Activated CD8-positive, alpha-beta T cell treated with anti-CD3 and anti-CD28 coated beads for 36 hours (primary cell): ENCODE measurements at regions not wholly inside any gene's neighbourhood (a gene's known extent, or its start where the extent isn't known, plus 50 kb on each side); places are given as distances from the start of the nearest gene placed in this dataset.
A peak's percentile ranks its signal among the peaks of the same experiment; 100 is the strongest.

Experiments
- ATAC-seq: fragments of 200-7000 bp; cut with Tn5 transposase; one replicate; pipeline ENCODE4 v1.10.0; 2021; ENCODE audit warnings: mild to moderate bottlenecking, moderate library complexity
- CTCF ChIA-PET: fragments of 350-600 bp; sonication (Branson Sonifier 250); formaldehyde crosslinking; loops from one replicate; lab custom pipeline; 2021; ENCODE audit warnings: antibody characterized with exemption; lab: Charles Lee
- POLR2A ChIA-PET: fragments of 350-600 bp; sonication (Branson Sonifier 250); formaldehyde crosslinking; loops from one replicate; lab custom pipeline; 2021; ENCODE audit warnings: antibody characterized with exemption; lab: Charles Lee
- DNase-seq: peaks from one replicate; pipeline ENCODE4 v3.0.0-alpha.2; 2020
- H3K27ac Mint-ChIP-seq: one replicate; pipeline ENCODE4 v1.8.0; 2021; ENCODE audit warnings: mild to moderate bottlenecking, mixed read lengths
- H3K27me3 Mint-ChIP-seq: one replicate; pipeline ENCODE4 v1.8.0; 2021; ENCODE audit warnings: mixed read lengths
- H3K36me3 Mint-ChIP-seq: one replicate; pipeline ENCODE4 v1.8.0; 2021; ENCODE audit warnings: low read depth, mixed read lengths
- H3K4me1 Mint-ChIP-seq: one replicate; pipeline ENCODE4 v1.8.0; 2021; ENCODE audit warnings: low read depth, mixed read lengths
- H3K4me3 Mint-ChIP-seq: one replicate; pipeline ENCODE4 v1.8.0; 2021; ENCODE audit warnings: mild to moderate bottlenecking, moderate library complexity, mixed read lengths
- H3K9me3 Mint-ChIP-seq: one replicate; pipeline ENCODE4 v1.8.0; 2021; ENCODE audit warnings: mixed read lengths
- CTCF ChIP-seq: fragments of 200-600 bp; IDR thresholded peaks from one replicate; pipeline ENCODE4 v1.8.0; 2022; ENCODE audit warnings: antibody characterized with exemption, mild to moderate bottlenecking
- intact Hi-C: fragments of 100-400 bp; cut with micrococcal nuclease; formaldehyde crosslinking; loops from one replicate; pipeline ENCODE4 v1.10.0; 2022

GRCh38 chr2:453132-453531 is 165.2 kb upstream of the ALKAL2 start:
- peak; percentile 34 for DNase-seq
- H3K9me3 Mint-ChIP-seq: no peaks in the 10 kb centered on the region
- H3K27ac Mint-ChIP-seq: no peak overlapping the region
- no peak for TF ChIP-seq CTCF
- peaks cover 37% of the 10 kb centered on the region for H3K4me1 Mint-ChIP-seq
- intact Hi-C loops: no loop called here
- peaks cover 4% of the 10 kb centered on the region for H3K27me3 Mint-ChIP-seq
- ChIA-PET POLR2A (no interaction called here), CTCF (no interaction called here)
- no peak overlapping the region for H3K4me3 Mint-ChIP-seq
- ATAC-seq: peak; percentile 78
- no peaks in the 10 kb centered on the region for H3K36me3 Mint-ChIP-seq

GRCh38 chr2:451495-451894 is 163.6 kb upstream of the ALKAL2 start:
- Mint-ChIP-seq H3K36me3 (no peaks in the 10 kb centered on the region), H3K27ac (no peak overlapping the region), H3K4me3 (no peak overlapping the region), H3K9me3 (no peaks in the 10 kb centered on the region), H3K27me3 (no peaks in the 10 kb centered on the region), H3K4me1 (peaks cover 26% of the 10 kb centered on the region)
- ChIA-PET CTCF (interaction anchor here (1.2 kb wide), 1 partner anchor 15 kb away, joined by 3 read pairs; no protein-coding TSS in a partner anchor), POLR2A (interaction anchor here (1.0 kb wide), 1 partner anchor 171 kb away, joined by 3 read pairs; no protein-coding TSS in a partner anchor)
- no peak for TF ChIP-seq CTCF
- DNase-seq: no peak
- intact Hi-C loops: no loop called here
- no peak for ATAC-seq

- Mint-ChIP-seq H3K36me3 (no peaks in the 10 kb centered on the region), H3K4me1 (peaks cover 19% of the 10 kb centered on the region), H3K27me3 (no peaks in the 10 kb centered on the region), H3K27ac (no peak overlapping the region), H3K4me3 (no peak overlapping the region), H3K9me3 (no peaks in the 10 kb centered on the region)
- POLR2A ChIA-PET: no interaction called here
- DNase-seq (no peak), ATAC-seq (no peak)
- CTCF ChIA-PET: no interaction called here
- intact Hi-C loops: no loop called here
- no peak for TF ChIP-seq CTCF
Measured at GRCh38 chr2:449246-450067, 161.6 kb upstream of the ALKAL2 start.

- intact Hi-C loops: no loop called here
Measured at GRCh38 chr2:447902-448665, 160.2 kb upstream of the ALKAL2 start.

More at GRCh38 chr2:447902-448665, 160.2 kb upstream of the ALKAL2 start:
- Mint-ChIP-seq H3K4me1 (peaks cover 11% of the 10 kb centered on the region), H3K27me3 (no peaks in the 10 kb centered on the region), H3K4me3 (no peak overlapping the region), H3K27ac (no peak overlapping the region), H3K36me3 (no peaks in the 10 kb centered on the region), H3K9me3 (no peaks in the 10 kb centered on the region)
- POLR2A ChIA-PET: no interaction called here
- ATAC-seq (no peak), DNase-seq (no peak)
- CTCF ChIA-PET: no interaction called here
- no peak for TF ChIP-seq CTCF
